PC-9 (cell line): ENCODE measurements at regions not wholly inside any gene's neighbourhood (a gene's known extent, or its start where the extent isn't known, plus 50 kb on each side); places are given as distances from the start of the nearest gene placed in this dataset.

Experiments
- EZH2 ChIP-seq: fragments of 200-600 bp; sonication (generic); IDR thresholded peaks from 2 replicates; pipeline ENCODE4 v1.8.0; 2017; ENCODE audit warnings: antibody characterized with exemption, low read depth
- TF ChIP-seq, protein P1 (sequence below): fragments of 200-600 bp; sonication (generic); conservative IDR thresholded peaks from 2 replicates; pipeline ENCODE4 v1.6.1; 2017; ENCODE audit warnings: mixed run types, antibody characterized with exemption, mild to moderate bottlenecking, moderate library complexity

DNA sequence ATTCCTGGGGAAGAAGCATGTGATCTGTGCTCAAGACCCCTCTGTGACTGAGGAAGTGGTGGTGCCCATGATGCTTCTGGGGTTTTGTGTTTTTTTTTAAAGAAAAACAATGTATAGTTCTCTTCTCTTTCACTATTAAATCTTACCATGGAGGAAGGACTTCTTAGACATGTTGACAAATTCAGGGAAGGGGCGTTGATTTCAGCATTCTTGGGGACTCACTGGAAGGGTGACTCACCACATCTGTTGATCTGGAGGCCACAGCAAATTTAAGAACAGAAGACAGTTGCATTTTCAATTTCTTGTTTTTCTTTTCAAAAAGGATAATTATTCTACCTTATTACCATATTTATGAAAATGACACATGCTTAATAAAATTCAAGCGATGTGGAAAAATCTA lies 152.9 kb upstream of the RTL1 start:
- TF ChIP-seq, protein P1, sequence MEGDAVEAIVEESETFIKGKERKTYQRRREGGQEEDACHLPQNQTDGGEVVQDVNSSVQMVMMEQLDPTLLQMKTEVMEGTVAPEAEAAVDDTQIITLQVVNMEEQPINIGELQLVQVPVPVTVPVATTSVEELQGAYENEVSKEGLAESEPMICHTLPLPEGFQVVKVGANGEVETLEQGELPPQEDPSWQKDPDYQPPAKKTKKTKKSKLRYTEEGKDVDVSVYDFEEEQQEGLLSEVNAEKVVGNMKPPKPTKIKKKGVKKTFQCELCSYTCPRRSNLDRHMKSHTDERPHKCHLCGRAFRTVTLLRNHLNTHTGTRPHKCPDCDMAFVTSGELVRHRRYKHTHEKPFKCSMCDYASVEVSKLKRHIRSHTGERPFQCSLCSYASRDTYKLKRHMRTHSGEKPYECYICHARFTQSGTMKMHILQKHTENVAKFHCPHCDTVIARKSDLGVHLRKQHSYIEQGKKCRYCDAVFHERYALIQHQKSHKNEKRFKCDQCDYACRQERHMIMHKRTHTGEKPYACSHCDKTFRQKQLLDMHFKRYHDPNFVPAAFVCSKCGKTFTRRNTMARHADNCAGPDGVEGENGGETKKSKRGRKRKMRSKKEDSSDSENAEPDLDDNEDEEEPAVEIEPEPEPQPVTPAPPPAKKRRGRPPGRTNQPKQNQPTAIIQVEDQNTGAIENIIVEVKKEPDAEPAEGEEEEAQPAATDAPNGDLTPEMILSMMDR, result no peak
- TF ChIP-seq EZH2, result no peak
